A172 (cell line): ENCODE measurements at regions not wholly inside any gene's neighbourhood (a gene's known extent, or its start where the extent isn't known, plus 50 kb on each side); places are given as distances from the start of the nearest gene placed in this dataset.
A peak's percentile ranks its signal among the peaks of the same experiment; 100 is the strongest.
"Not testable (repeated sequence)": the region's sequence is repeated elsewhere in the genome, so short reads cannot be mapped to it uniquely, and the experiment has no call there.

Source experiments
- DNase-seq: peaks from one replicate; pipeline ENCODE4 v3.0.0-alpha.2; 2015; ENCODE audit warnings: low spot score

GRCh38 chr1:177891809-177892208 is 78.0 kb downstream of the SEC16B start:
- no peak for DNase-seq

- no peak for DNase-seq
Measured at GRCh38 chr1:177890479-177890878, 79.4 kb downstream of the SEC16B start.

GRCh38 chr1:177884479-177885021 is 85.3 kb downstream of the SEC16B start:
- no peak for DNase-seq

GRCh38 chr1:177883581-177883980 is 86.3 kb downstream of the SEC16B start:
- no peak for DNase-seq

- no peak for DNase-seq
Measured at GRCh38 chr1:177880339-177880891, 89.4 kb downstream of the SEC16B start.

- no peak for DNase-seq
Measured at GRCh38 chr1:177877086-177877485, 92.8 kb downstream of the SEC16B start.

- DNase-seq = peak; percentile 87
Measured at GRCh38 chr1:177873238-177873637, 96.6 kb downstream of the SEC16B start.

GRCh38 chr1:177872308-177872900 is 97.5 kb downstream of the SEC16B start:
- DNase-seq = no peak

GRCh38 chr1:177871613-177872307 is 98.1 kb downstream of the SEC16B start:
- DNase-seq = no peak

- DNase-seq = no peak
Measured at GRCh38 chr1:177869586-177869985, 100.3 kb downstream of the SEC16B start.

GRCh38 chr1:177869011-177869410 is 100.8 kb downstream of the SEC16B start:
- DNase-seq = not testable (repeated sequence)

GRCh38 chr1:177865807-177866206 is 104.1 kb downstream of the SEC16B start:
- DNase-seq = no peak

- no peak for DNase-seq
Measured at GRCh38 chr1:177864538-177865305, 105.1 kb downstream of the SEC16B start.

- DNase-seq = no peak
Measured at GRCh38 chr1:177863796-177864195, 106.1 kb downstream of the SEC16B start.

- no peak for DNase-seq
Measured at GRCh38 chr1:177862916-177863315, 106.9 kb downstream of the SEC16B start.

- no peak for DNase-seq
Measured at GRCh38 chr1:177859572-177859971, 110.3 kb downstream of the SEC16B start.

- no peak for DNase-seq
Measured at GRCh38 chr1:177858332-177858821, 111.5 kb downstream of the SEC16B start.

- no peak for DNase-seq
Measured at GRCh38 chr1:177857285-177857684, 112.6 kb downstream of the SEC16B start.

GRCh38 chr1:177854951-177855350 is 114.9 kb downstream of the SEC16B start:
- DNase-seq = no peak

- no peak for DNase-seq
Measured at GRCh38 chr1:177849579-177850290, 120.1 kb downstream of the SEC16B start.

GRCh38 chr1:177849130-177849529 is 120.7 kb downstream of the SEC16B start:
- no peak for DNase-seq
